NCI-H1436 (cell line): ENCODE measurements at regions not wholly inside any gene's neighbourhood (a gene's known extent, or its start where the extent isn't known, plus 50 kb on each side); places are given as distances from the start of the nearest gene placed in this dataset.
"Not testable (repeated sequence)": the region's sequence is repeated elsewhere in the genome, so short reads cannot be mapped to it uniquely, and the experiment has no call there.

ENCODE experiments used
- DNase-seq: peaks from one replicate; lab custom pipeline; 2025; lab: John Stamatoyannopoulos, UW

DNA sequence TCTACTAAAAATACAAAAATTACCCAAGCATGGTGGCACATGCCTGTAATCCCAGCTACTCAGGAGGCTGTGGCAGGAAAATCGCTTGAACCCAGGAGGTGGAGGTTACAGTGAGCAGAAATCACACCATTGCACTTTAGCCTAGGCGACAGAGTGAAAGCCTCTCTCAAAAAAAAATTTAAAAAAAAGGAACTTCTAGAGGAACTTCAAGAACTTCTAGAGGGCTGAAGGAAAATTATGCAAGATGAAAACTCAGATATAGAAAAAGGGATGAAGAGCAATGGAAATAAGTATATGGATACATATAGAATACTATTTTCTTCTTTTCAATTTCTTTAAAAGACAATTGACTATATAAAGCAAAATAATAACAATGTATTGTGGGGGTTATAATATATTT lies 51.2 kb upstream of the PRR5 start:
- no peak for DNase-seq

GRCh38 chr22:44648821-44649565 lies 53.0 kb upstream of the PRR5 start:
- no peak for DNase-seq

DNA sequence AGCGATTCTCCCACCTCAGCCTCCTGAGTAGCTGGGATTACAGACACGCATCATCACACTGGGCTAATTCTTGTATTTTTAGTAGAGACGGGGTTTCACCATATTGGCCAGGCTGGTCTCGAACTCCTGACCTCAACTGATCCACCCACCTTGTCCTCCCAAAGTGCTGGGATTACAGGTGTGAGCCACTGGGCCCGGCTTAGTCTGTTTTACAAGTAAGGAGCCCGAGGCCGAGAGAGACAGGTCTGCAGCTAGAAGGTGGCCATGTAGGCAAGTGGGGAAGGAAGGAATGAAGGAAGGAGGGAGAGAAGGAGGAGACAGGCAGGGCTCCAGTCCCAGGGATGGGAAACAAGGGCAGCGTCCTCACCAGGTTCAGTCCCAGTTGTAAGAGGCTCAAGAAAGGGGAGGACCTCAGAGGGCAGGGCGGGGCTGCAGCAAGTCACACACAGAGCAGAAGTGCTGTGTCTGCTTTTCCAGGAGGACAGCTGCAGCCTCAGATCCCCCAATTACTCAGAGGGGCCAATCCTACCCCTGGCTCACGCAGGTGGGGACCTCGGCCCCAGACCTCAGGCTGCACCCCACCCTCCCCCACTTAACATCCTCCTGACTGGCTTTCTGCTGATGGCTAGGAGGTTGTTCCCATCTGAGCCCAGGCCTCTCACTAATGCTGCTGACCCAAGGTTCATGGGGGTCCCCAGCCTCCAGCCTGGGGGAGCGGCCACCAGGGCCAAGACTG lies 53.8 kb upstream of the PRR5 start:
- no peak for DNase-seq

- no peak for DNase-seq
Observed at GRCh38 chr22:44647141-44647540, 54.9 kb upstream of the PRR5 start.

GRCh38 chr22:44646668-44647067 lies 55.3 kb upstream of the PRR5 start:
- DNase-seq = no peak

GRCh38 chr22:44646141-44646540 lies 55.9 kb upstream of the PRR5 start:
- no peak for DNase-seq

- DNase-seq = no peak
Observed at GRCh38 chr22:44645531-44645930, 56.5 kb upstream of the PRR5 start.

DNA sequence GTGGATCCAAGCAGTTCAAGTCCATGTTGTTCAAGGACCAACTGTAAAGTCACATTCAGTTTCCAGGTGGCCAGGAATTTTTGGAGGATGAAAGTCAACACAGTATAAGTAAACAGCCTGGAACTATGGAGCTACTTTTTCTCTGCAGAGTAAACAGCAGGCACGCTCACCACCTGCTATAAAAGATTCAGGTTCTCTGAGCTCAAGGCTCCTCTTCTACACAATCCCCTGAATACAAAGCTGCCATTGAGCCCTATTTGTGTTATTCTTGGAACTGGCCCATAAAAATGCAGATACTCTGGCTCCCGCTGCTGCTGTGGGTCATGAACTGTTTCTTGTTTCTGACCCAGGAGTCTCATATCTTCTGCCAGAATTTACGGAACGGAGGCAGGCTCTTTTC lies 56.9 kb upstream of the PRR5 start:
- no peak for DNase-seq

DNA sequence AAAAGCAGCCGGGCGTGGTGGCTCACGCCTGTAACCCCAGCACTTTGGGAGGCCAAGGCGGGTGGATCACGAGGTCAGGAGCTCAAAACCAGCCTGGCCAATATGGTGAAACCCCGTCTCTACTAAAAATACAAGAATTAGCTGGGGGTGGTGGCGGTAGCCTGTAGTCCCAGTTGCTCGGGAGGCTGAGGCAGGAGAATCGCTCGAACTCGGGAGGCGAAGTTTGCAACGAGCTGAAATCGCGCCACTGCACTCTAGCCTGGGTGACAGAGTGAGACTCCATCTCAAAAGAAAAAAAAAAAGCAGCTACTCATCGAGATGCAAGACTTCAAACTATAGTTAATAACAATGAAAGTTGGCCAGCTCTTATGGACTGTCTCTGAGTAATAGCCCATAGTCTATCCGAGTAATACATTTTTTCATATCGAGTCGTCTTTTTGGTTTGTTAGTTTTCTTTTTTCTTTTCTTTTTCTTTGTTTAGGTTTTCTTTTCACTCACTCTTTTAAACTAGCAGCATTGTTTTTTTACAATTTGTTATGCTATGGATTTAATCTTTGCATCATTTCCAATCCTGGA lies 58.4 kb upstream of the PRR5 start:
- not testable (repeated sequence) for DNase-seq

- DNase-seq = no peak
Observed at GRCh38 chr22:44642096-44642644, 59.8 kb upstream of the PRR5 start.

- DNase-seq = no peak
Observed at GRCh38 chr22:44640618-44641155, 61.3 kb upstream of the PRR5 start.

DNA sequence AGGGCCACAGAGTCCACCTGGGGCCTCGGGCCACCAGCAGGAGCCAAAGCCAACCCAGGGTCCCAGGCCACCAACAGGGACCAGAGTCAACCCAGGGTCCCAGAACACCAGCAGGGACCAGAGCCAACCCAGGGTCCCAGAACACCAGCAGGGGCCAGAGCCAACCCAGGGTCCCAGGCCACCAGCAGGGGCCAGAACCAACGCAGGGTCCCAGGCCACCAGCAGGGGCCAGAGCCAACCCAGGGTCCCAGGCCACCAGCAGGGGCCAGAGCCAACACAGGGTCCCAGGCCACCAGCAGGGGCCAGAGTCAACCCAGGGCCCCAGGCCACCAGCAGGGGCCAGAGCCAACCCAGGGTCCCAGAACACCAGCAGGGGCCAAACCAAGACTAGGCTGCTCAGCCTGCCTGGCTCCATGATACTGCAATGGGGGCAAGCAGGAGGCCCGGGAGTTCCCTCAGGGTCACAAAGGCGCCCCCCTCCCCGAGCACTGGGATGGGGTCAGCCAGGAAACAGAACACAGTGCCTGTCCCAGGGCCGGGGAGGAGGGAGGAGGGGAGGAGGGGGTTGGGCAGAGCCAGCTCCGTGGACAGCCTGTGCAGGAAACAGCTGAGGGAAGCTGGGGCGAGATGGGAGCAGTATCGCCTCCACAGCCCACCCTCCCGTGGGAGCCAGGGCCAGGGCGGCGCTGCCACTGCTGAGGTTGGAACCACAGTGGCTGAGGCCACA lies 62.0 kb upstream of the PRR5 start:
- no peak for DNase-seq

DNA sequence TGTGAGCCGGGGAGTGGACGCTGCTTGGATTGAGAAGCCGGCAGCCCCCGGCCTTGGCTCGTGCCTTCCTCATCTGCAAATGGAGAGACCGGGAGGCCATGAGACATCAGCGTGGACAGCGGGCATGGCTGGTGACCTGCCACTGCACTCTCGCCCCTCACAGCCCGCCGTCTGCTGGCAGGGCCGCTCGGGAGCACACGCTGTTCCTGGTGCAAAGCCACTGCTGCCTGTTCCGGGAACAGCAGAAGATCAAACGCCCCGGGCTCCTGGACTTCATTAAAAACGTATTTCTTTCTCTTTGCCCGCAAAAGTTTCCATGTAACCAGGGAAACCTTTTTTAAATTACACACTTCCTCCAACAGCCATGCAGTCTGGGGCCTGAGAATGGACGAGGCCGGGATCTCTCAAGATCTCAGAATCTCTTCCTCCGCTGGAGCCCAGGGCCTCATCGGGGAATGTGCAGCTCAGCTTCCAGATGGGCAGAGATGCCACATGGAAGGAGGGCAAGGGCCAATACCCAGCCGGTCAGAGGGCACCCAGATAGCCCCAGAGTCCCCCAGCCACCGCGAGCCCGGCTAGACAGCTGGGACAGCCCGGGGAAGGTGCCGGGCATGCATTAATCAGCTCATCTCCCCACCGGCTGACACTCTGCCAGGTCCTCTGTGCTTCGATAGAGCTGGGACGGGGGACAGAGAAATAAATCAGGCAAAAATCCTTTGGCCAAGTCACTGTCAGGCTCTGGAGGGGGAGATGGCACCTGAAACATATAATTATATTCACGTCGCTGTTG lies 62.8 kb upstream of the PRR5 start:
- DNase-seq = no peak

DNA sequence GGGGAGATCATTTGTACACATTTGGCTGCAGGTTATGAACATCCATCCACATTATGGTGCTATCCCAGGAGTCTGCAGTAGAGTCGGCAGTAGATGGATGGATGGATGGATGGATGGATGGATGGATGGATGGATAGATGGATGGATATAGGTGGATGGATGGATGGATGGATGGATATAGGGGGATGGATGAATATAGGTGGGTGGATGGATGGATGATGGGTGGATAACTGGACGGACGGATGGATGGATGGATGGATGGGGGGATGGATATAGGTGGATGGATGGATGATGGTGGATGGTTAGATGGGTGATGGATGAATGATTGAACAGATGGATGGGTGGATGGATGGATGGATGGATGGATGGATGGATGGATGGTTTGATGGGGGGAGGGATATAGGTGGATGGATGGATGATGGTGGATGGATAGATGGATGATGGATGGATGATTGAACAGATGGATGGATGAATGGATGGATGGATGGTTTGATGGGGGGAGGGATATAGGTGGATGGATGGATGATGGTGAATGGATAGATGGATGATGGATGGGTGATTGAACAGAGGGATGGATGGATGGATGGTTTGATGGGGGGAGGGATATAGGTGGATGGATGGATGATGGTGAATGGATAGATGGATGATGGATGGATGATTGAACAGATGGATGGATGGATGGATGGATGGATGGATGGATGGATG lies 65.3 kb upstream of the PRR5 start:
- DNase-seq = not testable (repeated sequence)

DNA sequence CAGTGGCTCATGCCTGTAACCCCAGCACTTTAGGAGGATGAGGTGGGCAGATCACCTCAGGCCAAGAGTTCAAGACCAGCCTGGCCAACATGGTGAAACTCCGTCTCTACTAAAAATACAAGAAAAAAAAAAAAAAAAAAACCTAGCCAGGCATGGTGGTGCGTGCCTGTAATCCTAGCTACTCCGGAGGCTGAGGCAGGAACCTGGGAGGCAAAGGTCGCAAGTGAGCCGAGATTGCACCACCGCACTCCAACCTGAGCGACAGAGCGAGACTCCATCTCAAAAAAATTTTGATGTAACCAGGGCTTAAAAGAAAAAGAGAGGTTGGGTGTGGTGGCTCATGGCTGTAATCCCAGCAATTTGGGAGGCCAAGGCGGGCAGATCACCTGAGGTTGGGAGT lies 66.4 kb upstream of the PRR5 start:
- DNase-seq = not testable (repeated sequence)

- no peak for DNase-seq
Observed at GRCh38 chr22:44634426-44635321, 67.3 kb upstream of the PRR5 start.

DNA sequence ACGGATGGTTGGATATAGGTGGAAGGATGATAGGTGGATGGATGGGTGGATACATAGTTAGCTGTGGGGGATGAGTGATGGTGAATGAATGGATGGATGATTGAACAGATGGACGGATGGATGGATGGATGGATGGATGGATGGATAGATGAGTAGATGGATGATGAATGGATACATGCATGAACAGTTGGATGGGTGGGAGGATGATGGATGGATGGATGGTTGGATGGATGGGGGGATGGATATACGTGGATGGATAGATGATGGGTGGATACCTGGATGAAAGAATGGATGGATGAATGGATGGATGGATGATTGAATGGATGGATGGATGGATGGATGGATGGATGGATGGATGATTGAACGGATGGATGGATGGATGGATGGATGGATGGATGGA lies 68.4 kb upstream of the PRR5 start:
- DNase-seq = no peak

- DNase-seq = no peak
Observed at GRCh38 chr22:44632541-44633396, 69.2 kb upstream of the PRR5 start.

DNA sequence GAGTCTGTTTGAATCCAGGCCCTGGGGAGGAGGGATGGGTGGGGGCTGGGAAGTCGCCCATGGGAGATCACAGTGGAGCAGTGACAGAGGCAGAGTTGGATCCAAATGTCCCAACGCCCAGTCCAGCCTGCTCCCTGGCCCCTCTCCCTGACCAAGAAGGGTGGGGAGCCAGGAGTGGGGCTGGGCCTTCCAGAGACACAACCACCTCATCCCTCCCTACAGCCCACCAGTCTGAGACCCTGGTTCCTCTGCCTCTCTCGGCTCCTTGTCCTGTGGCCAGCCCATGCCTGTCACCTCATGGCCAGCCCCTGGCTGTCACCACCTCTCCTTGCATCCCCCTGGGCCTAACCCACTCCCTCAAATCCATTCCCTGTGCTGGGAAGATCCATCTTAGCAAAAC lies 71.2 kb upstream of the PRR5 start:
- DNase-seq = no peak
